ENCODE measurements at regions not wholly inside any gene's neighbourhood (a gene's known extent, or its start where the extent isn't known, plus 50 kb on each side); places are given as distances from the start of the nearest gene placed in this dataset.

- TF ChIP-seq CTCF (conservative IDR thresholded peaks at IDR 0.05; ENCODE audit: low read depth): no peak
- no peak for DNase-seq (ENCODE audit: low spot score)
- ChIA-PET POLR2A (ENCODE audit: low non-redundant PET) (no interaction called here), CTCF (no interaction called here)
- H3K27ac ChIP-seq: no peak overlapping the region
These were observed 68.2 kb upstream of the MDM1 start for GRCh38 chr12:68400226-68400829.

GRCh38 chr12:68402422-68402821 lies 70.3 kb upstream of the MDM1 start:
- H3K27ac ChIP-seq: no peak overlapping the region
- CTCF ChIA-PET: no interaction called here
- POLR2A ChIA-PET (ENCODE audit: low non-redundant PET): interaction anchor here (0.5 kb wide), 1 partner anchor 18 kb away, joined by 3 read pairs; no protein-coding TSS in a partner anchor
- no peak for TF ChIP-seq CTCF (conservative IDR thresholded peaks at IDR 0.05; ENCODE audit: low read depth)
- DNase-seq (ENCODE audit: low spot score): no peak

GRCh38 chr12:68403296-68403695 lies 71.1 kb upstream of the MDM1 start:
- no peak for DNase-seq (ENCODE audit: low spot score)
- no peak overlapping the region for H3K27ac ChIP-seq
- POLR2A ChIA-PET (ENCODE audit: low non-redundant PET): no interaction called here
- CTCF ChIA-PET: interaction anchor here (0.6 kb wide), 2 partner anchors 86 to 961 kb away, joined by 4 to 6 read pairs; no protein-coding TSS in a partner anchor
- TF ChIP-seq CTCF (conservative IDR thresholded peaks at IDR 0.05; ENCODE audit: low read depth): no peak

- ChIA-PET POLR2A (ENCODE audit: low non-redundant PET) (no interaction called here), CTCF (interaction anchor here (0.6 to 0.7 kb wide), 3 partner anchors 86 to 961 kb away, joined by 3 to 6 read pairs (median 4); no protein-coding TSS in a partner anchor)
These were observed 71.5 kb upstream of the MDM1 start for GRCh38 chr12:68403711-68404110.

GRCh38 chr12:68405343-68405781 lies 73.2 kb upstream of the MDM1 start:
- ChIA-PET POLR2A (ENCODE audit: low non-redundant PET) (no interaction called here), CTCF (no interaction called here)
- TF ChIP-seq CTCF (conservative IDR thresholded peaks at IDR 0.05; ENCODE audit: low read depth): no peak
- no peak for DNase-seq (ENCODE audit: low spot score)
- no peak overlapping the region for H3K27ac ChIP-seq

More at GRCh38 chr12:68403711-68404110, 71.5 kb upstream of the MDM1 start:
- no peak for TF ChIP-seq CTCF (conservative IDR thresholded peaks at IDR 0.05; ENCODE audit: low read depth)
- no peak for DNase-seq (ENCODE audit: low spot score)
- no peak overlapping the region for H3K27ac ChIP-seq

- POLR2A ChIA-PET (ENCODE audit: low non-redundant PET): no interaction called here
- DNase-seq (ENCODE audit: low spot score): peak; percentile 45
These were observed 74.0 kb upstream of the MDM1 start for GRCh38 chr12:68406134-68406576.

More at GRCh38 chr12:68406134-68406576, 74.0 kb upstream of the MDM1 start:
- peak overlapping the region; percentile 46 for H3K27ac ChIP-seq
- peak; percentile 33 for TF ChIP-seq CTCF (conservative IDR thresholded peaks at IDR 0.05; ENCODE audit: low read depth)
- CTCF ChIA-PET: interaction anchor here (0.5 to 0.9 kb wide), 5 partner anchors 47 to 1321 kb away, joined by 3 to 5 read pairs (median 3); no protein-coding TSS in a partner anchor

Data from RWPE1 (cell line).